HG03521 (cell line): ENCODE measurements at regions not wholly inside any gene's neighbourhood (a gene's known extent, or its start where the extent isn't known, plus 50 kb on each side); places are given as distances from the start of the nearest gene placed in this dataset.
A peak's percentile ranks its signal among the peaks of the same experiment; 100 is the strongest.

Experiments
- ATAC-seq: cut with Tn5 transposase; IDR thresholded peaks from one replicate; pipeline ENCODE4 v1.9.1; 2021; ENCODE audit warnings: mild to moderate bottlenecking, moderate library complexity; ENCODE audit not compliant: unreplicated experiment

GRCh38 chr21:25334046-25334730, 273.1 kb downstream of the MRPL39 start:
- no peak for ATAC-seq

GRCh38 chr21:25331286-25331685, 276.0 kb downstream of the MRPL39 start:
- no peak for ATAC-seq

GRCh38 chr21:25330266-25330665, 277.0 kb downstream of the MRPL39 start:
- no peak for ATAC-seq

DNA sequence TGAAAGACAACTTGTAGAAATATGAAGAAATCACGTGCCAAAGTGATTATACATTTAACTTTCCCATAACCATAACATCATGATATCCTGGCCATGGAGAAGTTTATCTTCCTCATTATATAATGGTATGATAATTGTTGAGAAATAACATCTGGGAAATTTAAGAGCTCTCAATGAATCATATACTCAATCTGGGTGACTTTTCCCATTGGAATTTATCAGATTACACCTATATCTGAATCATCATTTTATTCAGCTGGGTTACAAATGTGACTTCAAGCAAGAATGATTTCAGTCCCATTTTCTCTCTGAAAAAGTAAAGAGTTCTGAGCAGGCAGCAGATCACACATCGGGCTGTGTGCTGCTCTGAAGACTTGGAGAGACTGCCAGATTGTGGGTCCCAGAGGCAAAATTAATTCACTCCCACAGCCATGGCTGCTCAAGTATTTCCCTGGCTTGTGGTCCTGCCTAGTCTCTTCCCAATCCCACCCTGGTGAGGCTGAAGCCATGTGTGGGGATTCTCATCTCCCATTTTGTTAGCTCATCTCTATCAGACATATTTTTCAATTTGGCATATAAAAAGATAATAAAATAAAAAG, 278.0 kb downstream of the MRPL39 start:
- no peak for ATAC-seq

- ATAC-seq: no peak
Observed at GRCh38 chr21:25328736-25329135, 278.5 kb downstream of the MRPL39 start.

GRCh38 chr21:25326181-25326580, 281.1 kb downstream of the MRPL39 start:
- ATAC-seq: no peak

DNA sequence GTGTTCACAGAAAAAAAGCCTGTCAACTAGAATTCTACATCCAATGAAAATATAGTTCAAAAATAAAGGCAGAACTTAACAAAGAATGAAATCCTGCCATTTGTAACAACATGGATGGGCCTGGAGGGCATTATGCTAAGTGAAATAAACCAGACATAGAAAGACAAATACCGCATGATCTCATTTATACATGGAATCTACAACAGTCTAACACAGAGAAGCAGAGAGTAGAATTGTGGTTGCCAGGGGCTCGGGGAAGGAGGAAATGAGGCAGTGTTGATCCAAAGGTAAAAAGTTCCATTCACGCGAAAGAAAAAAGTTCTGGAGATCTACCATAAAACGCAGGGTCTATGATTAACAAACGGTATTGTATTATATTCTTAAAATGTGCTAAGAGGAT, 282.6 kb downstream of the MRPL39 start:
- no peak for ATAC-seq

DNA sequence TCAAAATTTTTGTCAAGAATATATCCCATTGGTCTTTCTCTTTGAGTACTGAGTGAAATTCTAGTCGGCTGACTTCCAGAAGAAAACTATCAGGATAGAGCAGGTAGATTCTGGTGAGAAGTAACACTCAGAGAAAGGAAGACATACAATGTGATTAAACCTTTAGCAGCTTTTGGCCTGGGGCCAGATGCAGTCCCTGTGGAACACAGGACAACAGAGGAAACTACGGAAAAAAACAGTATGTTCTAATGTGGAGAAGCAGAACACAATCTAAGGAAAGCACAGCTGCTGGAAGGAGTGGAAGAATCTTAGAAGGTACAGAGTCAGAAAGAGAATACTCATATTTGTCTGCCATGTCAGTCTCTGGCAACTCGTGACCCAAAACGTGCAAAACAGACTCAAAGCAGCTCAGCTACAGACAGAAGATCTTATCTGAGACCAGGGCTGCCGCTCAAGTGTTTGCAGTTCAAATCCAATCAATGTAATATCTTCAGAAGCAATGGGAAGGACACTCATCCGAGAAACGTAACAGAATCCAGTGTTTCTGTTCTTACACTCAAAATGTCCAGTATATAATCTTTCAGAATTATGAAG, 283.8 kb downstream of the MRPL39 start:
- no peak for ATAC-seq

DNA sequence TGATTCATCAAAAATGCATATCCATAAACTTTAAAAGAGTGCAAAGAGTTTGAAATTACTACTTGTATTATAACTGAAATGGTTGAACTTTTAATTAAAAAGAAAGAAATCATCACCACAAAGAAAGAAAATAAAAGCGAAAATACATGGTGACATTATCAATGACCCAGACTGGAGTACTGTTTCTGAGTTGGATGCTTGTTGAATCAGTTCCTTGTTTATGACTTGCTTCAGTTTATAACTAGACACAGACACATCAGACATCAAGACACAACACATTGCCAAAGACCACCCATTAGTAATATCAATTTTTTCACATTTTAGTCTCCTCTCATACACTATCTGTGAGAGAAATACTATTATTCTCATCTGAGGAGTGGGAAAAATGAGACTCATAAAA, 293.0 kb downstream of the MRPL39 start:
- no peak for ATAC-seq

DNA sequence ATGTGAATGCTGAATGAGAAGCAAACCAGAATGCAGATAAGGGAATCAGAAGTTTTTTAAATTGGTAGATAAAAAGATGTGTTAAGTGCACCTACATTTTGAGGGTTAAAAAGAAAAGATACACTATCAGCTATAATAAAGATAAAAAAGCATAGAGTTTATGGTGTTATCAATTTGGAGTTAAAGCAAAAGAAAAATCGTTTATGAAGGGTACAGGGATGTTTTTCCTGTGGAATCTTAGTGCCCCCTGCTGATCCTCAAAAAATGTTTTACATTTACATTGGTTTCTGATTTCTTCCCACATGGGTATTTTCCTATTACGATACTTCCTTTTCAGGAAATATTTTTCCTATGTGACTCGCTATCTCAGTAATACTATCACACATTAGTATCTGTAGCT, 293.5 kb downstream of the MRPL39 start:
- ATAC-seq: no peak

DNA sequence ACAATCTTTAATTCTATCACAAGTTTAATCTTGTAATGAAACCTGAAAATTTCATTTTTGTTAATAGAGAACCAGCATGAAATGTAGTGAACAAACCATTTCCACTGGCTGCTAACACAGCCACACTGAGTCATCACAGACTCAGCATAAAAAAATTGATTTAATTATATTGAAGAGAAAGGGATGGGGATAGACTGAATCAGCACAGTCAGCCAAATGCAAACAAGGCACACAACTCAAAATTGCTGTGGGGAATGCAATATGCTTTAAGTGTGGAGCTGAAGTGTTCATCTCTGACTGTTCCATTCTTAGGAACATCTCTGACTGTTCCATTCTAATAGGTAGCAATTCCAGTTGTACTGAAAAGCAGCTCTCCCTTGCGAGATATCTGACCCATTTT, 299.8 kb downstream of the MRPL39 start:
- ATAC-seq: no peak

- ATAC-seq: no peak
Observed at GRCh38 chr21:25304611-25305010, 302.7 kb downstream of the MRPL39 start.

DNA sequence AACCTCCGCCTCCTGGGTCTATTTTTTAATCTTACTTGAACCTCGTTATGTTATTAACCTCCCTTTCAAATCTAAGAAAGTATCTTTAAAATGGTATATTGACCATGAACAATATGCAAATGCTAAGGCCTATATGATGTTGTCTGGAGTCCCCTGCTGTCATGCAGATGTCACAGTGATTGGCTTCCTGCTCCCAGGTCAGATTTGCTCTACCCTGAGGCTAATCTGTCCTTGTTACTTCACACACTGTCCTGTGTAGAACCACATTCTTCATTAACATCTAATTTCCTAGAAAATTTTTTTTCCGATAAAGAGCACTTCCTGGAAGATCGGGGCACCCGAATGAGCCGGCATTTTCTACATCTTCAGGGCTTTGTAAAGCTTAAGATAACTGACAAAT, 306.6 kb downstream of the MRPL39 start:
- no peak for ATAC-seq

- ATAC-seq: peak; percentile 92
Observed at GRCh38 chr21:25298512-25299491, 308.5 kb downstream of the MRPL39 start.

DNA sequence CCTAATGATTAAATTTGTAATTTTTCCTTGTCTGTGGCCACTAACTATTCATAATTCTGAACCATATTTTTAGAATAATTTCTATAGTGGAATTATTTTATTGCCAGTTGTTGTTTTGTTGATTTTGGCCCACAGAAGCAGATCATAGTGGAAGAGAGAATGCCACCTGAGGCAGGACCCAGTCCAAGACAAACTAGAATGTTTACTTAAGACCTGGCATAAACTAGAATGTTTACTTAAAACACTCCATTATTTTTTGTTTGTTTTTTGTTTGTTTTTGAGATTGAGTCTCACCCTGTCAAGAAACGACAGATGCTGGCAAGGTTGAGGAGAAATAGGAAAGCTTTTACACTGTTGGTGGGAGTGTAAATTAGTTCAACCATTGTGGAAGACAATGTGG, 310.2 kb downstream of the MRPL39 start:
- no peak for ATAC-seq

DNA sequence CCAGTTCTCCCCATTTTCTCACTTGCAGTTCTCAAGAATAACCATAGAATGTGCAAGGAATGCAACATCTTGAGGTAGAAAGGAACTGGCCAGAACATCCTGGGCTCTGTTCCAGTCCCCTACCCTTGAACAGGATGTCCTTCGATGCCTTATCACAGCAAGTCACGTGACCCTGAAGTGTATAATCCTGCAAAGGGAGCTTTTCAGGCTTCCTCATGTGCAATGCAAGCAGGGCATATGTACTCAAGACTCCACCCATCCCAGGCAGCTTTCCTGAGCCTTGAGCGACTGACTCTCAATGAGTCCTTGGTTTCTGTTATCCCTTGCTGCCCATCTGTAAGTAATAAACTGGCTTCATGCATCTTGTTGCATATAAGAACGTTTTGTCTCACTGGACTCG, 311.0 kb downstream of the MRPL39 start:
- no peak for ATAC-seq

GRCh38 chr21:25292396-25292795, 314.9 kb downstream of the MRPL39 start:
- no peak for ATAC-seq

DNA sequence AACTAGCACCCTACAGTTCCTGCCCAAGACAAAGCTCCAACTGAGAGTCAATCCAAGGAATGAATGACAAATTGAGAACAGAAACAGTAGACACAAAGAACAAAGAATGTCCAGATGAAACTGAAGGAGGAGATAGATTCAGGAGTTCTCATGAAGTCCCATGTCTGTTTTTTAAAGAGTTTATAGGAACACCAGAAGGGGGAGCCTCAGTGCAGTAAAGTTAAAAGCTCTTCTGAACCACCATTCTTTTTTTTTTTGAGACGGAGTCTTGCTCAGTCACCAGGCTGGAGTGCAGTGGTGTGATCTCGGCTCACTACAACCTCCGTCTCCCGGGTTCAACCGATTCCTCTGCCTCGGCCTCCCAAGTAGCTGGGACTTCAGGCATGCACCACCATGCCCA, 323.6 kb downstream of the MRPL39 start:
- no peak for ATAC-seq

DNA sequence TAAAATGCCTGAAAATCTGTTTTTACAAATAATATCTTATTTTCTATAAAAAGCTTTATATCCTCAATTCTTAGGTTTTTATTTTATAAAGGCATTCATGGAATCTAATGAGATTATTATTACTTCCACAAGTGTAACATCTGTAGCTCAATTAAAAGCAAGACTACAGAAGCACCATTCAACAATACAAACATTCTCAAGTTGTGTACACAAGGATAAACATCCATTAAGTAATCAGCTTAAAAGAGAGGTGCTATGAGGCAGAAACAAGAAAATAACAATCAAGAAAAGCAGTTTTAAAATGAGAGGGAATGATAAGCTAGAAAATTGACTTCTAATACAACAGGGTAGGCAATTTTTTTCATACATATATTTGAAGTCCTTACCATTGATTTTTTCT, 326.1 kb downstream of the MRPL39 start:
- no peak for ATAC-seq

DNA sequence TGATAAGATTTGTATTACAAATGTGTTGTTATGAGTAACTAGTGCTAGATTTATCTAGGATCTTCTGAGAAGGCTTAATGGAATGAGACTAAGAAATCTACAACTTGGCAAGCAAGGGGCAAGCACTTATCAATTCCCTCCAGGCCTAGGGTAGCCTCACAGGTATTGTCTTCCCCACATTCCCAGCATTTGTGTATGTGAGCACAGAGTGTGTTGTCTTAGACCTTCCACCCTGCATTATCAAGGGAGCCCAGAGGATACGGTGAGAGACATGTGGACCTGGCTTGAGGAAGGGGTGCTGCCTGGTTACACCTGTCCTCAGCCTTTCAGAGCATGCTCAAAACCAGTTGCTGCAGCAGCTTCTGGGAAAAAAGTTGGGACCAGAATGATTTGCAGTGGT, 327.2 kb downstream of the MRPL39 start:
- no peak for ATAC-seq

DNA sequence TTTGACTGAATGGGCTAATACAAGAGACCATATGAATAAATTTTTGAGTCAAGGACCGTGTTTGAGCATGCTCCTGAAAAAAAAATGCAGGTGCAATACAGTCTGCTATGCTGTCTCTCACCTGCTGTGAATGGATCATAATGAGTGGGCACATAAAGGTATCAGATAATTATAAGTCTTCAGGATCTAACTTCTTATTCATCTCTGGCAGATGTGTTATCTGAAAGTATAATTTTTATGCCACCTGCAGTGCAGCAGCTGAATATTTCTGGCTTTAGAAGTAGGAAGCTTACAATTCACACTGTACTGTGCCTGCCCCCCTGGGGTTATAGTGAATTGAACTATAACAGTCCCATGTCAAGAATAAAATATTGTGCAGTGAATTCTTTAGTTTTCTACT, 333.3 kb downstream of the MRPL39 start:
- ATAC-seq: no peak
